ENCODE measurements at regions not wholly inside any gene's neighbourhood (a gene's known extent, or its start where the extent isn't known, plus 50 kb on each side); places are given as distances from the start of the nearest gene placed in this dataset.

DNA sequence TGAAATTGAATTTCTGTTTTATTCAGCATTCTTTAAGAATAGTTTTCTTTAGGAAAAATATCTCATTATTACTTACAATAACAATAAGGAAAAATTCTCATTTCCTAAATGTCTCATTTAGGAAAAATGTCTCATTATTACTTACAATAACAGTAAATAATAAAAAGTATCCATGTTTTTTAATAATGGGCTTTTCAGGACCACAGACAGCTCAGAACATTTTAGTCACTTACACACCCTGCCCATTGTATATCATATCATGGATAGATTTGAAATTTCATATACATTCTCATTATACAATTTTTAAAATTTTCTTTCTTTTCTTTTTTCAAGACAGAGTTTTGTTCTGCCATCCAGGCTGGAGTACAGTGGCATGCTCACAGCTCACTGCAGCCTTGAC lies 58.9 kb downstream of the ASCL1 start (continued):
- TF ChIP-seq, protein P1, sequence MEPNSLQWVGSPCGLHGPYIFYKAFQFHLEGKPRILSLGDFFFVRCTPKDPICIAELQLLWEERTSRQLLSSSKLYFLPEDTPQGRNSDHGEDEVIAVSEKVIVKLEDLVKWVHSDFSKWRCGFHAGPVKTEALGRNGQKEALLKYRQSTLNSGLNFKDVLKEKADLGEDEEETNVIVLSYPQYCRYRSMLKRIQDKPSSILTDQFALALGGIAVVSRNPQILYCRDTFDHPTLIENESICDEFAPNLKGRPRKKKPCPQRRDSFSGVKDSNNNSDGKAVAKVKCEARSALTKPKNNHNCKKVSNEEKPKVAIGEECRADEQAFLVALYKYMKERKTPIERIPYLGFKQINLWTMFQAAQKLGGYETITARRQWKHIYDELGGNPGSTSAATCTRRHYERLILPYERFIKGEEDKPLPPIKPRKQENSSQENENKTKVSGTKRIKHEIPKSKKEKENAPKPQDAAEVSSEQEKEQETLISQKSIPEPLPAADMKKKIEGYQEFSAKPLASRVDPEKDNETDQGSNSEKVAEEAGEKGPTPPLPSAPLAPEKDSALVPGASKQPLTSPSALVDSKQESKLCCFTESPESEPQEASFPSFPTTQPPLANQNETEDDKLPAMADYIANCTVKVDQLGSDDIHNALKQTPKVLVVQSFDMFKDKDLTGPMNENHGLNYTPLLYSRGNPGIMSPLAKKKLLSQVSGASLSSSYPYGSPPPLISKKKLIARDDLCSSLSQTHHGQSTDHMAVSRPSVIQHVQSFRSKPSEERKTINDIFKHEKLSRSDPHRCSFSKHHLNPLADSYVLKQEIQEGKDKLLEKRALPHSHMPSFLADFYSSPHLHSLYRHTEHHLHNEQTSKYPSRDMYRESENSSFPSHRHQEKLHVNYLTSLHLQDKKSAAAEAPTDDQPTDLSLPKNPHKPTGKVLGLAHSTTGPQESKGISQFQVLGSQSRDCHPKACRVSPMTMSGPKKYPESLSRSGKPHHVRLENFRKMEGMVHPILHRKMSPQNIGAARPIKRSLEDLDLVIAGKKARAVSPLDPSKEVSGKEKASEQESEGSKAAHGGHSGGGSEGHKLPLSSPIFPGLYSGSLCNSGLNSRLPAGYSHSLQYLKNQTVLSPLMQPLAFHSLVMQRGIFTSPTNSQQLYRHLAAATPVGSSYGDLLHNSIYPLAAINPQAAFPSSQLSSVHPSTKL (CRISPR knock-in tag; IDR thresholded peaks at IDR 0.05), result no peak
- no peak for TF ChIP-seq ELF1 (CRISPR knock-in tag; IDR thresholded peaks at IDR 0.05)
- TF ChIP-seq ZNF274 (CRISPR knock-in tag; IDR thresholded peaks at IDR 0.05), result no peak
- TF ChIP-seq SIX1 (CRISPR knock-in tag; IDR thresholded peaks at IDR 0.05; ENCODE audit: borderline replicate concordance), result no peak
- TF ChIP-seq KLF15 (CRISPR knock-in tag; IDR thresholded peaks at IDR 0.05; ENCODE audit: borderline replicate concordance), result no peak
- no peak for TF ChIP-seq ZNF7 (CRISPR knock-in tag; IDR thresholded peaks at IDR 0.05)
- no peak for TF ChIP-seq ZNF781 (CRISPR knock-in tag; IDR thresholded peaks at IDR 0.05; ENCODE audit: borderline replicate concordance, not compliant biosample characterization)

- Histone ChIP-seq H3K4me1 (ENCODE audit: insufficient read depth, low read length) (no peaks in the 10 kb centered on the region), H3K27ac (ENCODE audit: extremely low read length, insufficient read depth, low read length) (no peak overlapping the region), H3K4me2 (ENCODE audit: low read depth, low read length) (no peak overlapping the region), H3K79me2 (ENCODE audit: insufficient read depth, low read length) (no peaks in the 10 kb centered on the region), H3K36me3 (replicated peaks in 1 of 2; ENCODE audit: control insufficient read depth in 1 of 2, insufficient read depth in 2 of 2, low read length in 2 of 2) (no peaks in the 10 kb centered on the region), H3K9me3 (ENCODE audit: low read length) (no peaks in the 10 kb centered on the region), H2AFZ (ENCODE audit: low read length) (no peak overlapping the region), H3K9ac (ENCODE audit: insufficient read depth, low read depth, low read length) (no peak overlapping the region), H4K20me1 (ENCODE audit: insufficient read depth, low read length) (no peaks in the 10 kb centered on the region), H3K4me3 (replicated peaks in 1 of 3; ENCODE audit: insufficient read depth in 1 of 3, low read depth in 2 of 3, low read length in 3 of 3) (no peak overlapping the region), H3K27me3 (ENCODE audit: control insufficient read depth in 1 of 2, insufficient read depth in 2 of 2, low read length in 2 of 2) (no peaks in the 10 kb centered on the region)
- ATAC-seq (no peak), FAIRE-seq (no peak), DNase-seq (ENCODE audit: low spot score) (no peak)
- no peak for TF ChIP-seq MTA3 (CRISPR knock-in tag; IDR thresholded peaks at IDR 0.05)
- no peak for TF ChIP-seq ZFP62 (CRISPR knock-in tag; IDR thresholded peaks at IDR 0.05)
- TF ChIP-seq DRAP1 (CRISPR knock-in tag; IDR thresholded peaks at IDR 0.05), result no peak
- TF ChIP-seq, protein P2, sequence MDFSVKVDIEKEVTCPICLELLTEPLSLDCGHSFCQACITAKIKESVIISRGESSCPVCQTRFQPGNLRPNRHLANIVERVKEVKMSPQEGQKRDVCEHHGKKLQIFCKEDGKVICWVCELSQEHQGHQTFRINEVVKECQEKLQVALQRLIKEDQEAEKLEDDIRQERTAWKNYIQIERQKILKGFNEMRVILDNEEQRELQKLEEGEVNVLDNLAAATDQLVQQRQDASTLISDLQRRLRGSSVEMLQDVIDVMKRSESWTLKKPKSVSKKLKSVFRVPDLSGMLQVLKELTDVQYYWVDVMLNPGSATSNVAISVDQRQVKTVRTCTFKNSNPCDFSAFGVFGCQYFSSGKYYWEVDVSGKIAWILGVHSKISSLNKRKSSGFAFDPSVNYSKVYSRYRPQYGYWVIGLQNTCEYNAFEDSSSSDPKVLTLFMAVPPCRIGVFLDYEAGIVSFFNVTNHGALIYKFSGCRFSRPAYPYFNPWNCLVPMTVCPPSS (IDR thresholded peaks at IDR 0.05), result no peak
- TF ChIP-seq, protein P3, sequence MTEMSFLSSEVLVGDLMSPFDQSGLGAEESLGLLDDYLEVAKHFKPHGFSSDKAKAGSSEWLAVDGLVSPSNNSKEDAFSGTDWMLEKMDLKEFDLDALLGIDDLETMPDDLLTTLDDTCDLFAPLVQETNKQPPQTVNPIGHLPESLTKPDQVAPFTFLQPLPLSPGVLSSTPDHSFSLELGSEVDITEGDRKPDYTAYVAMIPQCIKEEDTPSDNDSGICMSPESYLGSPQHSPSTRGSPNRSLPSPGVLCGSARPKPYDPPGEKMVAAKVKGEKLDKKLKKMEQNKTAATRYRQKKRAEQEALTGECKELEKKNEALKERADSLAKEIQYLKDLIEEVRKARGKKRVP (CRISPR knock-in tag; IDR thresholded peaks at IDR 0.05), result no peak
- no peak for TF ChIP-seq HNRNPK (IDR thresholded peaks at IDR 0.05; ENCODE audit: low read depth, low read length, poor library complexity, severe bottlenecking)
- TF ChIP-seq, protein P4, sequence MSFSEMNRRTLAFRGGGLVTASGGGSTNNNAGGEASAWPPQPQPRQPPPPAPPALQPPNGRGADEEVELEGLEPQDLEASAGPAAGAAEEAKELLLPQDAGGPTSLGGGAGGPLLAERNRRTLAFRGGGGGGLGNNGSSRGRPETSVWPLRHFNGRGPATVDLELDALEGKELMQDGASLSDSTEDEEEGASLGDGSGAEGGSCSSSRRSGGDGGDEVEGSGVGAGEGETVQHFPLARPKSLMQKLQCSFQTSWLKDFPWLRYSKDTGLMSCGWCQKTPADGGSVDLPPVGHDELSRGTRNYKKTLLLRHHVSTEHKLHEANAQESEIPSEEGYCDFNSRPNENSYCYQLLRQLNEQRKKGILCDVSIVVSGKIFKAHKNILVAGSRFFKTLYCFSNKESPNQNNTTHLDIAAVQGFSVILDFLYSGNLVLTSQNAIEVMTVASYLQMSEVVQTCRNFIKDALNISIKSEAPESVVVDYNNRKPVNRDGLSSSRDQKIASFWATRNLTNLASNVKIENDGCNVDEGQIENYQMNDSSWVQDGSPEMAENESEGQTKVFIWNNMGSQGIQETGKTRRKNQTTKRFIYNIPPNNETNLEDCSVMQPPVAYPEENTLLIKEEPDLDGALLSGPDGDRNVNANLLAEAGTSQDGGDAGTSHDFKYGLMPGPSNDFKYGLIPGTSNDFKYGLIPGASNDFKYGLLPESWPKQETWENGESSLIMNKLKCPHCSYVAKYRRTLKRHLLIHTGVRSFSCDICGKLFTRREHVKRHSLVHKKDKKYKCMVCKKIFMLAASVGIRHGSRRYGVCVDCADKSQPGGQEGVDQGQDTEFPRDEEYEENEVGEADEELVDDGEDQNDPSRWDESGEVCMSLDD (CRISPR knock-in tag; IDR thresholded peaks at IDR 0.05; ENCODE audit: borderline replicate concordance), result no peak
- in situ Hi-C loops (cut with HindIII; ENCODE audit: extremely low pct_ligation_motif_present, low pct_unique_long_range_greater_than_20kb), result no loop called here
- intact Hi-C loops (cut with micrococcal nuclease; ENCODE audit: unreplicated experiment), result no loop called here
- ChIA-PET POLR2A (no interaction called here), CTCF (ENCODE audit: low intra/inter-chr PET ratio, low total read pairs) (no interaction called here)
- BruUV-seq (replicated peaks), result no TSS peak
- 0% methylated on average over 1 of the region's 1 CpG for WGBS (ENCODE audit: low lambda C conversion rate)
Measured at GRCh38 chr12:103020839-103021238, 63.4 kb downstream of the ASCL1 start.
